Adrenal gland (tissue), 5 donors: ENCODE measurements at regions not wholly inside any gene's neighbourhood (a gene's known extent, or its start where the extent isn't known, plus 50 kb on each side); places are given as distances from the start of the nearest gene placed in this dataset.

Source experiments
- CTCF ChIP-seq, 6 experiments: fragments of 450-650 bp in 4 of 6; fragments of 200-600 bp in 2 of 6; sonication (generic) in 1 of 6; IDR thresholded peaks; 1 replicate in 5 of 6; 2 replicates in 1 of 6; pipeline versions ENCODE4 v1.5.1 to v1.8.0; 2016 to 2021; ENCODE audit warnings: antibody characterized with exemption in 6 of 6, mild to moderate bottlenecking in 2 of 6, moderate library complexity in 1 of 6
- POLR2A ChIP-seq, 2 donors: fragments of 450-650 bp; IDR thresholded peaks; one replicate each; pipeline ENCODE4 v1.6.1; 2017; ENCODE audit warnings: antibody characterized with exemption in 2 of 2, mild to moderate bottlenecking in 2 of 2, moderate library complexity in 1 of 2
- donor health status: DM: no; HTN: no; CAD: no.

- TF ChIP-seq POLR2A (IDR thresholded peaks at IDR 0.05) (no peak), CTCF (IDR thresholded peaks at IDR 0.05) (no peak)
These were observed 107.2 kb downstream of the DUSP6 start for GRCh38 chr12:89245090-89245489.
